Spleen (tissue), 11 donors: ENCODE measurements at regions not wholly inside any gene's neighbourhood (a gene's known extent, or its start where the extent isn't known, plus 50 kb on each side); places are given as distances from the start of the nearest gene placed in this dataset.
A peak's percentile ranks its signal among the peaks of the same experiment; 100 is the strongest.

ENCODE experiments used
- DNase-seq: peaks from one replicate; pipeline ENCODE4 v3.0.0-alpha.2; 2020
- H3K27ac ChIP-seq, 8 donors: fragments of 200-600 bp; sonication (generic) in 7 of 8; 1 replicate in 4 of 8; 2 replicates in 4 of 8; pipeline versions ENCODE4 v1.5.0 to v1.8.0; 2016 to 2021; ENCODE audit warnings: inconsistent platforms in 4 of 8, mild to moderate bottlenecking in 4 of 8, moderate library complexity in 1 of 8
- H3K27me3 ChIP-seq, 7 donors: fragments of 200-600 bp; sonication (generic) in 6 of 7; replicated peaks in 1 of 7; 1 replicate in 4 of 7; 2 replicates in 3 of 7; pipeline versions ENCODE4 v1.5.0 to v1.8.0; 2016 to 2021; ENCODE audit warnings: inconsistent platforms in 3 of 7, mild to moderate bottlenecking in 1 of 7
- H3K36me3 ChIP-seq, 6 donors: fragments of 200-600 bp; sonication (generic) in 5 of 6; 1 replicate in 4 of 6; 2 replicates in 2 of 6; pipeline versions ENCODE4 v1.5.0 to v1.8.0; 2016 to 2021; ENCODE audit warnings: inconsistent platforms in 2 of 6
- H3K4me1 ChIP-seq, 6 donors: fragments of 200-600 bp; sonication (generic) in 5 of 6; 1 replicate in 3 of 6; 2 replicates in 3 of 6; pipeline versions ENCODE4 v1.5.0 to v1.8.0; 2016 to 2021; ENCODE audit warnings: inconsistent platforms in 3 of 6
- H3K4me3 ChIP-seq, 8 donors: fragments of 200-600 bp; sonication (generic) in 7 of 8; 1 replicate in 4 of 8; 2 replicates in 4 of 8; pipeline versions ENCODE4 v1.5.0 to v1.8.0; 2016 to 2021; ENCODE audit warnings: inconsistent platforms in 4 of 8, mild to moderate bottlenecking in 4 of 8, moderate library complexity in 2 of 8
- H3K9me3 ChIP-seq, 8 donors: fragments of 200-600 bp; sonication (generic) in 7 of 8; 1 replicate in 4 of 8; 2 replicates in 4 of 8; pipeline versions ENCODE4 v1.5.0 to v1.8.0; 2016 to 2021; ENCODE audit warnings: inconsistent platforms in 4 of 8
- CTCF ChIP-seq, 11 experiments: fragments of 200-600 bp in 7 of 11; fragments of 450-650 bp in 4 of 11; sonication (generic) in 4 of 11; IDR thresholded peaks in 8 of 11; conservative IDR thresholded peaks in 3 of 11; 1 replicate in 7 of 11; 2 replicates in 4 of 11; pipeline versions ENCODE4 v1.4.0 to v1.8.0; 2016 to 2021; ENCODE audit warnings: antibody characterized with exemption in 11 of 11, inconsistent platforms in 4 of 11, mild to moderate bottlenecking in 1 of 11
- POLR2A ChIP-seq, 3 donors: fragments of 450-650 bp; IDR thresholded peaks; one replicate each; pipeline ENCODE4 v1.5.1; 2017; ENCODE audit warnings: antibody characterized with exemption in 3 of 3, mild to moderate bottlenecking in 1 of 3
- POLR2AphosphoS5 ChIP-seq, 3 donors: sonication (generic); formaldehyde crosslinking; IDR thresholded peaks; one replicate each; pipeline ENCODE4 v1.5.1; 2017; ENCODE audit warnings: antibody characterized with exemption in 3 of 3
- WGBS, 5 donors: extraction: QIAGEN DNeasy Blood & Tissue Kit in 3 of 5; methylation state at CpG; one replicate each; pipeline versions ENCODE4 v1.1.5 to v1.1.7; 2013 to 2018; 5-methylcytosine and 5-hydroxymethylcytosine counted together
- intact Hi-C: fragments of 100-400 bp; cut with DNase I; formaldehyde crosslinking; loops from one replicate; pipeline ENCODE4 v1.15.0; 2023; ENCODE audit warnings: low total_unique reads
- donor health status: healthy with polysubstance abuse.
- donor health status: DM: no; HTN: no; CAD: no; lungs with moderate emphysema.
- donor health status: DM: no; HTN: no; CAD: no.
- donor health status: Bipolar disorder and iron deficiency.
- donor health status: healthy.
- donor health status: DM: no; HTN: no; CAD: no.
- donor health status: DM: yes; HTN: yes; CAD: no.

- Histone ChIP-seq H3K36me3 (no peaks in the 10 kb centered on the region), H3K4me1 (peaks cover 0 to 12% (median 6%) of the 10 kb centered on the region in 6 donors), H3K9me3 (no peaks in the 10 kb centered on the region), H3K4me3 (no peak overlapping the region), H3K27ac (no peak overlapping the region), H3K27me3 (peaks cover 0 to 89% (median 8%) of the 10 kb centered on the region in 7 donors)
- whole genome bisulfite sequencing, 5 donors, result 52 to 90% (median 82%) methylated on average over 4 of the region's 4 CpGs
- TF ChIP-seq POLR2A (IDR thresholded peaks at IDR 0.05), result no peak
- TF ChIP-seq POLR2AphosphoS5 (IDR thresholded peaks at IDR 0.05), result no peak
- no peak for TF ChIP-seq CTCF (IDR thresholded peaks at IDR 0.05 in 8 of 11, conservative IDR thresholded peaks at IDR 0.05 in 3 of 11)
- DNase-seq, result no peak
- intact Hi-C loops, result no loop called here
Measured at GRCh38 chr14:101445278-101445677, 116.0 kb upstream of the DIO3 start.

GRCh38 chr14:101446387-101446969 is 114.8 kb upstream of the DIO3 start:
- H3K4me3 ChIP-seq, result no peak overlapping the region
- no peak overlapping the region for H3K27ac ChIP-seq
- intact Hi-C loops, result no loop called here
- H3K27me3 ChIP-seq, result peaks cover 0 to 87% (median 8%) of the 10 kb centered on the region in 7 donors
- H3K36me3 ChIP-seq, result no peaks in the 10 kb centered on the region
- WGBS, 5 donors, result 82 to 93% (median 88%) methylated on average over 9 to 10 of the region's 10 CpGs
- DNase-seq, result no peak
- no peak for TF ChIP-seq POLR2AphosphoS5 (IDR thresholded peaks at IDR 0.05)
- no peak for TF ChIP-seq POLR2A (IDR thresholded peaks at IDR 0.05)
- no peak for TF ChIP-seq CTCF (IDR thresholded peaks at IDR 0.05 in 8 of 11, conservative IDR thresholded peaks at IDR 0.05 in 3 of 11)
- H3K9me3 ChIP-seq, result no peaks in the 10 kb centered on the region
- peaks cover 0 to 12% (median 6%) of the 10 kb centered on the region in 6 donors for H3K4me1 ChIP-seq

GRCh38 chr14:101449114-101449513 is 112.2 kb upstream of the DIO3 start:
- Histone ChIP-seq H3K9me3 (no peaks in the 10 kb centered on the region), H3K27me3 (peaks cover 0 to 78% (median 6%) of the 10 kb centered on the region in 7 donors), H3K4me3 (no peak overlapping the region), H3K27ac (no peak overlapping the region), H3K36me3 (no peaks in the 10 kb centered on the region), H3K4me1 (no peaks in the 10 kb centered on the region)
- intact Hi-C loops, result no loop called here
- 57 to 74% (median 71%) methylated on average over 7 of the region's 7 CpGs for WGBS, 5 donors
- TF ChIP-seq POLR2A (IDR thresholded peaks at IDR 0.05) (no peak), POLR2AphosphoS5 (IDR thresholded peaks at IDR 0.05) (no peak), CTCF (IDR thresholded peaks at IDR 0.05 in 8 of 11, conservative IDR thresholded peaks at IDR 0.05 in 3 of 11) (no peak)
- no peak for DNase-seq

GRCh38 chr14:101451166-101451565 is 110.1 kb upstream of the DIO3 start:
- peak; percentile 27 for DNase-seq

More at GRCh38 chr14:101451166-101451565, 110.1 kb upstream of the DIO3 start:
- intact Hi-C loops, result no loop called here
- H3K4me1 ChIP-seq, result no peaks in the 10 kb centered on the region
- no peaks in the 10 kb centered on the region for H3K9me3 ChIP-seq
- peaks cover 0 to 80% (median 13%) of the 10 kb centered on the region in 7 donors for H3K27me3 ChIP-seq
- 57 to 69% (median 60%) methylated on average over 3 of the region's 3 CpGs for WGBS, 5 donors
- H3K36me3 ChIP-seq, result no peaks in the 10 kb centered on the region
- no peak for TF ChIP-seq POLR2AphosphoS5 (IDR thresholded peaks at IDR 0.05)
- TF ChIP-seq CTCF (IDR thresholded peaks at IDR 0.05 in 8 of 11, conservative IDR thresholded peaks at IDR 0.05 in 3 of 11), result no peak
- TF ChIP-seq POLR2A (IDR thresholded peaks at IDR 0.05), result no peak
- no peak overlapping the region for H3K27ac ChIP-seq
- no peak overlapping the region for H3K4me3 ChIP-seq
